ENCODE measurements at regions not wholly inside any gene's neighbourhood (a gene's known extent, or its start where the extent isn't known, plus 50 kb on each side); places are given as distances from the start of the nearest gene placed in this dataset.

DNA sequence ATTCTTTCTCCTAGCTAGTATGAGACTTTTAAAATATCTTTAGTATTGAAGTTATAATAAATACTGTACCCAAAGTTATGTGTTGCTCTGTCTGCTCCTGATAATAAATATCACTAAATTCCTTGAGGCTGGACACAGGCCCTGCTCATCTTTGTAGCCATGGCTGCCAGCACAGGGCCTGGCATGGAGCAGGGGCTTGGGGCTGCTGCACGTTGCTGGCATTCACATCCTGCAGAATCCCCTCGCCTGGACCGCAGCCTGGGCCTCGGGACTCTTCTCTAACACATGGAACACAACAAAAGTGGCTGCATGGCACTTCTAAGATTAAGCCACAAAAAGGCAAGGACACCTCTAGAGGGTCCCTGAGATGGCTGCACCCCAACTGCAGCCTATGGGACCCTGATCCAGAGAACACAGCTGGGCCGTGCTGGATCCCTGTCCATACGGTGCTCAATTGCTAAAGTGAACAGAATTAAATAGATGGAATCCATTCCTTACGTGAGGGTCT, 477.5 kb upstream of the MYT1L start:
- in situ Hi-C loops (cut with MboI; ENCODE audit: low pct_unique_long_range_greater_than_20kb in 2 of 9, low sequenced_read_pairs in 9 of 9, unreplicated experiment in 9 of 9) = no loop called here
- H3K4me3 ChIP-seq = no peak overlapping the region
- WGBS, 10 experiments = 11 to 100% (median 61%) methylated on average over 1 to 5 of the region's 7 CpGs; no CpG with 5 or more reads in 2 of the 10 experiments
- no peak overlapping the region for H3K27ac ChIP-seq
- peaks cover 0 to 4% of the 10 kb centered on the region in 2 donors for H3K4me1 ChIP-seq (replicated peaks in 1 of 2)
- ATAC-seq (replicated peaks in 6 of 8) = no peak

DNA sequence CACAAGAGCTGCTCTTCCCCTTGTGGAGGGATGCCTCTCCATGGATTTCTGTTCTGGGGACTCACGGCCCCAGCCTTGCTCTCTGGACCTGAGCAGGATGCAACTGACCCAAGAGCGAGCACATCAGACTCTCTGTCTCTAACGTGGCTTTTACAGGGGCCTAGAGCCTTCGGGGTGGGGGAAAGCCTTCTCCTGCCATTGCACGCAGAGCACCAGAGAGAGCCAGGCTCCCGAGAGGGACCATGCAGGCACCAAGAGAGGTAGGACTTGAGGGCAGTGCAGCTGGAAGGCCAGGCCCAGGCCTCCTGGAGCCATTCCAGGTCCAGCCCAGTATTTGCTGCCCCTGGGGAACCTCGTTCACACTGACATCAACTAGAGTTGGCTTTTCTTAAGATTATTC, 475.6 kb upstream of the MYT1L start:
- 17 to 90% (median 80%) methylated on average over 1 to 3 of the region's 7 CpGs; no CpG with 5 or more reads in 5 of the 10 experiments for WGBS, 10 experiments
- in situ Hi-C loops (cut with MboI; ENCODE audit: low pct_unique_long_range_greater_than_20kb in 2 of 9, low sequenced_read_pairs in 9 of 9, unreplicated experiment in 9 of 9) = no loop called here
- Histone ChIP-seq H3K27ac (no peak overlapping the region), H3K4me1 (replicated peaks in 1 of 2) (peaks cover 0 to 4% of the 10 kb centered on the region in 2 donors), H3K4me3 (no peak overlapping the region)
- no peak for ATAC-seq (replicated peaks in 6 of 8)

DNA sequence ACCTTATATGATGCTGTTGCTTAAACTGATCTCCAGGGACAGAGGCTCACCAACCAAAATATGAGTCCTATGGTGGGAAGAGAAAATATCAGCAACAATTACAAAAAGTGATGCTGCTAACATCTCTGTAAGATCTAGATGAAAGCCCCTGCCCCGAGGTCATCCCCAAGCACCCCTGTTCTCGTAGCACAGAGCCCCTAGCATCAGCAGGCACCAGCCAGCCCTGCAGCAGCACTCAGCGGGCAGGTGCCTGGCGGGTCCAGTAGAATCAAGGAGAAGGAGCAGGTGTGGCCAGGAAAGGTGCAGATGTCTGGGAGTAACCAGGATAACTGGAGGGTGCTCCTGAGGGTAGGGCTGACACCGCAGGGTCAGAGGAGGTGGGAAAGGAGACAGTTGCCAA, 474.2 kb upstream of the MYT1L start:
- ATAC-seq (replicated peaks in 6 of 8) = no peak
- Histone ChIP-seq H3K4me3 (no peak overlapping the region), H3K27ac (no peak overlapping the region), H3K4me1 (replicated peaks in 1 of 2) (peaks cover 0 to 4% of the 10 kb centered on the region in 2 donors)
- 20 to 100% (median 81%) methylated on average over 1 to 3 of the region's 5 CpGs; no CpG with 5 or more reads in 5 of the 10 experiments for WGBS, 10 experiments
- in situ Hi-C loops (cut with MboI; ENCODE audit: low pct_unique_long_range_greater_than_20kb in 2 of 9, low sequenced_read_pairs in 9 of 9, unreplicated experiment in 9 of 9) = no loop called here

DNA sequence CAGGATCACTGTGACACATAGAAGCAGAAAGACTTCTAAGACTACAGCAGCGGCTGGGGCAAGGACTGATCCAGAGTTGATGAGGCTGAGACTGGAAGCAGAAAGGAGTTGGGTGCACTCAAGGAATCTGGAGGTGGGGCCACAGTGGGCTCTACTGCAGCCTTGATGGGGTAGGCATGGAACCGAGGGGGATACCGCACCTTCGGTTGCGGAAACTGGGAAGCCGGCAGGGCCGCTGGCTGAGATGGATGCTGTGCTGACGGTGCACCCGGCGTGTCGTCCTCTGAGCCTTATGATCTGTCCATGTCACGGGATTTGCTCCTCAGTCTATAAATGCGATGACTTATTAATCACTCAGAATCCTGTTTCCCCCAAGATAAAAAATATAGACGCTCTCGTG, 473.5 kb upstream of the MYT1L start:
- in situ Hi-C loops (cut with MboI; ENCODE audit: low pct_unique_long_range_greater_than_20kb in 2 of 9, low sequenced_read_pairs in 9 of 9, unreplicated experiment in 9 of 9) = no loop called here
- 63 to 100% (median 84%) methylated on average over 1 to 7 of the region's 15 CpGs; no CpG with 5 or more reads in 4 of the 10 experiments for WGBS, 10 experiments
- no peak overlapping the region for H3K4me3 ChIP-seq
- no peak for ATAC-seq (replicated peaks in 6 of 8)
- H3K27ac ChIP-seq = no peak overlapping the region
- peaks cover 0 to 4% of the 10 kb centered on the region in 2 donors for H3K4me1 ChIP-seq (replicated peaks in 1 of 2)

DNA sequence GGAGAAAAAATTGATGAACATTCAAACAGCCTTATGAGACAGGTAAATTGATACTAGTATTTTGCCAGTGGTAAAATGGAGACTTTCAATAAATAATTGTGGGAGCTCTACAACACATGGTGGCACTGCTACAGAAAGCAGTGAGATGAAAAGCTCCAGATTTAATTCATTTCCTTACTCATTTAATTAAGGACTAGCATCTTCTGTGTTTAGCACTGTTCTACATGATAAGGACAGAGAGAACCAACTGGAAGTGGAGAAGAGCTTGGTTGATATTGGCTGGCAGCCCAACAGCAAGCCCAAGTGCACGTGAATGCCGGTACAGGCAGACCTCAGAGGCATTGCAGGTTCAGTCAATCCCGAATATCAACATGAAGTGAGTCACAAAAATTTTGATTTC, 470.4 kb upstream of the MYT1L start:
- ATAC-seq (replicated peaks in 6 of 8) = no peak
- Histone ChIP-seq H3K4me1 (replicated peaks in 1 of 2) (no peaks in the 10 kb centered on the region), H3K27ac (no peak overlapping the region), H3K4me3 (no peak overlapping the region)
- 0 to 100% (median 91%) methylated on average over 1 to 3 of the region's 3 CpGs; no CpG with 5 or more reads in 2 of the 10 experiments for WGBS, 10 experiments
- in situ Hi-C loops (cut with MboI; ENCODE audit: low pct_unique_long_range_greater_than_20kb in 2 of 9, low sequenced_read_pairs in 9 of 9, unreplicated experiment in 9 of 9) = no loop called here

DNA sequence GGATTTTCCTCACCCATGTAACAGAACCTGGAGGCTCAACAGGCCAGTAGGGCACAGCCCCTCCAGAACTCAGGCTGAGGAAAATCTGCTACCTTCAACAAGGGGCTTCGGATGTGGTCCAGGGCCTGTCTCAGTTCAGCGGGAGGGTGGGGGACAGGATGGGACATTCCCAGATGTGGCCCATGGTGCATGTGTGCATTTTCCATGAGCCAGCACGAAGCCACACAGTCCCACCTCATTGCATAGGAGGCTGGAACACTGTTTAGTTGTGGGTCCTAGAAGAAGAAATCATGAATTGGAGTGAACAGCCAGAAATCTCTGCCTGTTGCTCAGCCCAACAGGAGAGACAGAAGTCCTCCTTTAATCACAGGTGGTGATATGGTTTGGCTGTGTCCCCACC, 469.6 kb upstream of the MYT1L start:
- H3K27ac ChIP-seq = no peak overlapping the region
- H3K4me1 ChIP-seq (replicated peaks in 1 of 2) = no peaks in the 10 kb centered on the region
- WGBS, 10 experiments = 0 to 90% (median 28%) methylated on average over 1 to 2 of the region's 3 CpGs; no CpG with 5 or more reads in 5 of the 10 experiments
- in situ Hi-C loops (cut with MboI; ENCODE audit: low pct_unique_long_range_greater_than_20kb in 2 of 9, low sequenced_read_pairs in 9 of 9, unreplicated experiment in 9 of 9) = no loop called here
- ATAC-seq (replicated peaks in 6 of 8) = no peak
- no peak overlapping the region for H3K4me3 ChIP-seq

DNA sequence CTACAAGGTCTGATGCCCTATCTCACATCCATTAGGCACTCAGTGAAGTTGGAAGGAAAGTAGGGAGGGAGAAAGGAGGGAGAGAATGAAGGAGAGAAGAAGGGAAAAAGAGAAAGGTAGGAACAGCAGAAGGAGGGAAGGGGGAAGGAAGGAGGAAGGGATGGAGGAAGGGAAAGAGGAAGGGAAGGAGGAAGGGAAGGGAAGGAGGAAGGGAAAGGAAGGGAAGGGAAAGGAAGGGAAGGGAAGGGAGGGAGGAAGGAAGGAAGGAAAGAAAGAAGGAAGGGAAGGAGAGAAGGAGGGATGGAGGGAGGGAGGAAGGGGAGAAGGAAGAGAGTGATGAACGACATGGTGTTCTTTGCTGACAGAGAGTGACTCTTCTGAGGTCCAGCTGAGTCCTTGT, 468.9 kb upstream of the MYT1L start:
- no peak overlapping the region for H3K27ac ChIP-seq
- 0 to 40% (median 7%) methylated on average over 1 of the region's 1 CpG; no CpG with 5 or more reads in 6 of the 10 experiments for WGBS, 10 experiments
- H3K4me1 ChIP-seq (replicated peaks in 1 of 2) = no peaks in the 10 kb centered on the region
- H3K4me3 ChIP-seq = no peak overlapping the region
- ATAC-seq (replicated peaks in 6 of 8) = no peak
- in situ Hi-C loops (cut with MboI; ENCODE audit: low pct_unique_long_range_greater_than_20kb in 2 of 9, low sequenced_read_pairs in 9 of 9, unreplicated experiment in 9 of 9) = no loop called here

DNA sequence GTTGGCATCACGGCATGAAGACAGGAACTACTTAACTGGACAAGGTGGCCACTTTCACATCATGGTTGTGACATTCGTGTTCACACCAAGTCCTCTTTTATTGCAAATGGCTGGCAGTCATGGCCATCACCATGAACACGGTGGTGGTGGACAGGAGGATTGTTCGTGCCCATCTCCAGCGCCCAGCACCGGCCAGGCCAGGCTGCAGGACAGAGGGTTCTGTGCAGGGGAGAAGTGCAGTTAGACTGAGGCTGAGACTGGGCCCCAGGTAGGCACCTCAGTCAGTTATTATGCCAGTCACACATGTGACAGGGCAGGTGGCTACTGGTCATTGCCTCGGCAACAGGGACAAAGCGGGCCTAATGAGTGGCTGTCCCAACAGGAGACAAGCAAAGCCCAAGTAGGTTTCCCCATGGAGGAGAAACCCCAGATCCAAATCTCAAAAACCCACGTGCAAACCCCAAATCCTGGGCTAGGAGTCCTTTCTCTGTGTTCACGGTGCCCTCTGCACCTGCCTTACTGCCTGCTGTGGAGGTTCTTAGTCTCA, 468.1 kb upstream of the MYT1L start:
- no peak for ATAC-seq (replicated peaks in 6 of 8)
- in situ Hi-C loops (cut with MboI; ENCODE audit: low pct_unique_long_range_greater_than_20kb in 2 of 9, low sequenced_read_pairs in 9 of 9, unreplicated experiment in 9 of 9) = no loop called here

DNA sequence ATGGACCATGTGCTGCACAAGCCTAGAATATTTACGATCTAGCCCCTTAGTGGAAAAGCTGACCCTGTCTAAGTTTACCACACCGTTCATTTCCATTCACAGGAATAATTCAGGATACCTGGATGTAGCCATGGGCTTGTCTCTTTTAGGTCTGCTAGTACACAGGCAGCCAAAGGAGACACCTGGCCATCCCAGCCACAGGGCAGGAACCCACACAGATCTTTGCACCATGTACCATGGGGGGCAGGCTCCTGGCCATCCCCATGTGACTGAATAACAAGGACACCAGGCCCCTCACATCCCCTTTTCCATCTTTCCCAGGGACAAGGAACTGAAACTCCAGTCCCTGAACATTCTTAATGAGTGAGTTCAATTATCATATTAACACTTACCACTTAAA, 467.3 kb upstream of the MYT1L start:
- no peak for ATAC-seq (replicated peaks in 6 of 8)

More for the DNA sequence above, 468.1 kb upstream of the MYT1L start:
- Histone ChIP-seq H3K4me3 (no peak overlapping the region), H3K27ac (no peak overlapping the region), H3K4me1 (replicated peaks in 1 of 2) (no peaks in the 10 kb centered on the region)
- 18 to 100% (median 79%) methylated on average over 1 to 6 of the region's 10 CpGs; no CpG with 5 or more reads in 1 of the 10 experiments for WGBS, 10 experiments

DNA sequence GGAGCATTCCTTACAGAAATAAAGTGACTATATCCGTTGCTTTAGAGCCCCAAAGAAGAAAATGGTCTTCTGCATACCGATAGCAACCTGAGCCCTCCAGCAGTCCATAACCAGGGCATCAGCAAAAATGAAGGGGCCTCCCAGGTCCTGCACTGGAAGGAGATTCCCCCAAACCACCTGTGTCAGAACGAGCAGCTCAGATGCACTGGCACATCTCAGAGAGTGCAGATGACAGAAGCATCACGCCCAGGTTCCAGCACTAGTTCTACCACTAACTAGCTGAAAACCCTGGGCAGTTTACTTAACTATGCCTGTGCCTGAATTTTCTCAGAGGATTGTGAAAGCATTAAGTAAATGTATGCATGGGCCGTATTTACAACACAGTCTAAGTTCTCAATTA, 466.7 kb upstream of the MYT1L start:
- no peak overlapping the region for H3K27ac ChIP-seq
- in situ Hi-C loops (cut with MboI; ENCODE audit: low pct_unique_long_range_greater_than_20kb in 2 of 9, low sequenced_read_pairs in 9 of 9, unreplicated experiment in 9 of 9) = no loop called here
- 0 to 100% (median 53%) methylated on average over 1 to 3 of the region's 5 CpGs; no CpG with 5 or more reads in 4 of the 10 experiments for WGBS, 10 experiments
- no peak for ATAC-seq (replicated peaks in 6 of 8)
- no peaks in the 10 kb centered on the region for H3K4me1 ChIP-seq (replicated peaks in 1 of 2)
- no peak overlapping the region for H3K4me3 ChIP-seq

More for the DNA sequence above, 467.3 kb upstream of the MYT1L start:
- Histone ChIP-seq H3K4me3 (no peak overlapping the region), H3K27ac (no peak overlapping the region), H3K4me1 (replicated peaks in 1 of 2) (no peaks in the 10 kb centered on the region)
- 38 to 100% (median 80%) methylated on average over 1 of the region's 2 CpGs; no CpG with 5 or more reads in 7 of the 10 experiments for WGBS, 10 experiments
- in situ Hi-C loops (cut with MboI; ENCODE audit: low pct_unique_long_range_greater_than_20kb in 2 of 9, low sequenced_read_pairs in 9 of 9, unreplicated experiment in 9 of 9) = no loop called here

DNA sequence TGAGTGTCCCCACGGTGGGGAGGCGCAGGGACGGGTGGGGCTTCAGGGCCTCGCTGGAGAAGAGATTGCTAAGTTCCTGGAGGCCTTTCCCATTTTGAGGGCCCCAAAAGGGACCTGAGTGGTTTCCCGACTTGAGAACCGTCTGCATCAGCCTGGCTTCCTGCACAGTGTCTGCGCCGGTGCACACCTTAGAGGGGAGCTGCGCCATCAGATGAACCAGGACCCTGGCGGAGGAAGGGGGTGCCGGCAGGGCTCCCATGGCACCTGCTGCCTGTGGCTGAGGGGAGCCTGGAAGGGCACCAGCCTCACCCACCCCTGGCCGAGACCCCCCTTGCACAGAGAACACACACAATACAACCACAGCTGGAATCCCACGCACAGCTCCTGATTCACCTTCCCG, 465.1 kb upstream of the MYT1L start:
- H3K4me3 ChIP-seq = no peak overlapping the region
- WGBS, 10 experiments = 78 to 100% (median 100%) methylated on average over 1 to 6 of the region's 14 CpGs; no CpG with 5 or more reads in 5 of the 10 experiments
- no peak overlapping the region for H3K27ac ChIP-seq
- in situ Hi-C loops (cut with MboI; ENCODE audit: low pct_unique_long_range_greater_than_20kb in 2 of 9, low sequenced_read_pairs in 9 of 9, unreplicated experiment in 9 of 9) = no loop called here
- no peaks in the 10 kb centered on the region for H3K4me1 ChIP-seq (replicated peaks in 1 of 2)
- ATAC-seq (replicated peaks in 6 of 8) = no peak

DNA sequence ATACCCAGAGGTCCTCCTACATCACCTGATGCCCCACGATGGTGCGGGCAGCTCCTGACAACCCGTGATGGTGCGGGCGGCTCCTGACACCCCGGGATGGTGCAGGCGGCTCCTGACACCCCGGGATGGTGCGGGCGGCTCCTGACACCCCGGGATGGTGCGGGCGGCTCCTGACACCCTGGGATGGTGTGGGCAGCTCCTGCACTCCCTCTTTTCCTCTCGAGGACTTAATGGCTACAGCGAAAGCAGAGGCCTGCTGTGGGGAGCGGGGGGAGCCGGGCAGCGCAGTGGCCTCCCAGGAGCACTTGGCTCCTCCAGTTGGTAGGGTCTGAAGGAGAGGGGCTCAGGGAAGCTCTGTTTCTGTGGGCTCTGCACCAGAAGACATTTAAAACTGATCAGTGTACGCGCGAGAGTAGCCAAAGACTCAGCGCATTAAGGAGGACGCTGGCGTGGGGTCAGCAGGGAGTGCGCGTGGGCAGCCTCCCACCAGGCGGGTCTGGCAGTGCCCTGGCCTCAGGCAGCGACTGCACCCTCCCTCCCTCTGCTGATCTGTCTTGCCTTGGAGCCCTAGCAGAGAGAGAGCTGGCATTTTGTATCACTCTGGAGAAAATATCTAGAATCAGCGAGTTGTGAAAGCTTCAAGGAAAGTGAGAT, 464.5 kb upstream of the MYT1L start:
- H3K4me3 ChIP-seq = no peak overlapping the region
- ATAC-seq (replicated peaks in 6 of 8) = no peak
- no peaks in the 10 kb centered on the region for H3K4me1 ChIP-seq (replicated peaks in 1 of 2)
- in situ Hi-C loops (cut with MboI; ENCODE audit: low pct_unique_long_range_greater_than_20kb in 2 of 9, low sequenced_read_pairs in 9 of 9, unreplicated experiment in 9 of 9) = no loop called here
- 50 to 100% (median 100%) methylated on average over 1 to 13 of the region's 29 CpGs; no CpG with 5 or more reads in 3 of the 10 experiments for WGBS, 10 experiments
- H3K27ac ChIP-seq = no peak overlapping the region

DNA sequence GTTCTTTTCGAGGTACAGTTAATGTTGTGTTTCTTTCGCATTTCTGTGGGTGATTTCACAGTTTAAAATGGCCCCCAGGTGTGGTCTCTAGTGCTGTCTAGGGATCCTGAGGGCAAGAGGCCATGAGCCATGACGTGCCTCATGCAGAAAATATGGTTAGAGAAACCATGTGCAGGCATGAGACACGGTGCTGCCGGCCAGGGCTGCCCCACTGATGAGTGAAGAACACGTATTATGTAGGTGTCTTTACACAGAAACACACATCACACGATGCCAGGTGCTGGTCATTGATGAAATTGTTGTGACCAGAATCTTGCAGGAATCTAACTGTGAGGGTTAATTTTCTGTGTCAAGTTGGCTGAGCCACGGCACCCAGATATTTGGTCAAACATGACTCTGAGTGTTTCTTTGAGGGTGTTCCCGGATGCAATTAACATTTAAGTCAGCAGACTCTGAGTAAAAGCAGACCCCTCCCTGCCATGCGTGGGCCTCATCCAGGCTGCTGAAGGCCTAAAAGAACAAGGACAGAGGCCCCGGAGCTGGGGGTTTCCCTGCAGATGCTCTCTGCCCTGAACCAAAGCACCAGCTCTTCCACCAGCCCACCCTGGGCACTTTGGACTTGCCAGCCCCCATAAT, 463.0 kb upstream of the MYT1L start:
- Histone ChIP-seq H3K4me1 (replicated peaks in 1 of 2) (no peaks in the 10 kb centered on the region), H3K4me3 (no peak overlapping the region), H3K27ac (no peak overlapping the region)
- ATAC-seq (replicated peaks in 6 of 8) = peak in 3 of 8 experiments; percentile 60 to 73 (median 73)
- in situ Hi-C loops (cut with MboI; ENCODE audit: low pct_unique_long_range_greater_than_20kb in 2 of 9, low sequenced_read_pairs in 9 of 9, unreplicated experiment in 9 of 9) = no loop called here
- 0 to 96% (median 70%) methylated on average over 1 to 10 of the region's 11 CpGs for WGBS, 10 experiments
